ENCODE measurements at regions not wholly inside any gene's neighbourhood (a gene's known extent, or its start where the extent isn't known, plus 50 kb on each side); places are given as distances from the start of the nearest gene placed in this dataset.
"Not testable (repeated sequence)": the region's sequence is repeated elsewhere in the genome, so short reads cannot be mapped to it uniquely, and the experiment has no call there.

DNA sequence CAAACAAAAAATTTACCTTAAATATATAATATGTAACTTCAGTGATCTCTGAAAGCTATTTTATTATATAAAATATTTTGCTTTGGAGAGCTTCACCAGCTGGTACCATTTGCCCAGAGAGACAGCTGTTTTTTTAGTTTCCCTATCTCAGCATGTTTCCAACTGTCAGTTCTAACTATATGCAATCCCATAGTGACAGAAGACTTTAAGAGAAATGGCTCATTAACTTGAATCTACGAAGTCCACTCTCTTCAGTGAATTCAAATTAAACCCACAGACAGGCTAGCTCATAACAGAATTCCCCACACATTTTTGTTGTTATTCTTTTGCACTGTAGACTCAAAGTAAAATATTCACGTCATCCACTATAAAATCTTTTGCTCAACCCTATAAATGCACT lies 251.8 kb upstream of the POU5F2 start:
- H3K27ac ChIP-seq (ENCODE audit: low read length) = no peak overlapping the region

DNA sequence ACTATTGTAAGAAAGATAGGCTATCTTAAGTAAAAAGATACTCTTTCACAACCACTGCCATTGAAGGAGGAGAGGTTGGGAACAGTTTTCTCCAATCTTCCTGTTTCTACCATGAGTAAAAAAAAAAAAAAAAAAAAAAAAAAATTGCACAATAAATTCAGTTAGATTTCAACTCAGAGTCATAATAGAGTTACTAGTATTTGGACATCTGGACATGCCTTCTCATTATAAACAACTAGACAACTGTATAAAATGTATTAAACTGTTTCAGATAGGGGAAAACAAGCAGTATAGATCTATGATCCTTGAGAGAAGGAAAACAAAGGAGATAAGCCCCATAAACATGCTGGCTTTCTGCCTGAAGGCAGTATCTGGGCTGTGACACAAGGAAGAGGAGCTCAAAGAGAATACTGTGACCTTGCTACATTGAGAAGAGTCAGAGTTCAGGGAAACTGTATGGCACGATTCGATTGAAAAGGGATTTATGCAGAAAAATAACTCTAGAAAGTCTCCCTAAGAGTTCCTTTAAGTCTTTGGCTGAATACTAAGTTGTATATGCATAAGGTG lies 249.2 kb upstream of the POU5F2 start:
- no peak overlapping the region for H3K4me3 ChIP-seq (ENCODE audit: low read length in 2 of 2)
- no peak overlapping the region for H3K27ac ChIP-seq (ENCODE audit: low read length)
- H3K9me3 ChIP-seq (ENCODE audit: control insufficient read depth in 2 of 2, low read length in 2 of 2) = no peaks in the 10 kb centered on the region
- no peaks in the 10 kb centered on the region for H3K27me3 ChIP-seq (ENCODE audit: control insufficient read depth in 1 of 2, insufficient read depth in 2 of 2, low read length in 2 of 2)
- no peaks in the 10 kb centered on the region for H3K36me3 ChIP-seq (ENCODE audit: control insufficient read depth in 2 of 2, insufficient read depth in 2 of 2, low read length in 2 of 2)
- H3K4me1 ChIP-seq (ENCODE audit: control insufficient read depth, insufficient read depth, low read length) = no peaks in the 10 kb centered on the region
- H3K9ac ChIP-seq (ENCODE audit: low read length in 2 of 2) = no peak overlapping the region

More for the DNA sequence above, 251.8 kb upstream of the POU5F2 start:
- no peaks in the 10 kb centered on the region for H3K9me3 ChIP-seq (ENCODE audit: control insufficient read depth in 2 of 2, low read length in 2 of 2)
- no peaks in the 10 kb centered on the region for H3K36me3 ChIP-seq (ENCODE audit: control insufficient read depth in 2 of 2, insufficient read depth in 2 of 2, low read length in 2 of 2)
- no peaks in the 10 kb centered on the region for H3K27me3 ChIP-seq (ENCODE audit: control insufficient read depth in 1 of 2, insufficient read depth in 2 of 2, low read length in 2 of 2)
- H3K4me3 ChIP-seq (ENCODE audit: low read length in 2 of 2) = no peak overlapping the region
- no peak overlapping the region for H3K9ac ChIP-seq (ENCODE audit: low read length in 2 of 2)
- H3K4me1 ChIP-seq (ENCODE audit: control insufficient read depth, insufficient read depth, low read length) = no peaks in the 10 kb centered on the region

DNA sequence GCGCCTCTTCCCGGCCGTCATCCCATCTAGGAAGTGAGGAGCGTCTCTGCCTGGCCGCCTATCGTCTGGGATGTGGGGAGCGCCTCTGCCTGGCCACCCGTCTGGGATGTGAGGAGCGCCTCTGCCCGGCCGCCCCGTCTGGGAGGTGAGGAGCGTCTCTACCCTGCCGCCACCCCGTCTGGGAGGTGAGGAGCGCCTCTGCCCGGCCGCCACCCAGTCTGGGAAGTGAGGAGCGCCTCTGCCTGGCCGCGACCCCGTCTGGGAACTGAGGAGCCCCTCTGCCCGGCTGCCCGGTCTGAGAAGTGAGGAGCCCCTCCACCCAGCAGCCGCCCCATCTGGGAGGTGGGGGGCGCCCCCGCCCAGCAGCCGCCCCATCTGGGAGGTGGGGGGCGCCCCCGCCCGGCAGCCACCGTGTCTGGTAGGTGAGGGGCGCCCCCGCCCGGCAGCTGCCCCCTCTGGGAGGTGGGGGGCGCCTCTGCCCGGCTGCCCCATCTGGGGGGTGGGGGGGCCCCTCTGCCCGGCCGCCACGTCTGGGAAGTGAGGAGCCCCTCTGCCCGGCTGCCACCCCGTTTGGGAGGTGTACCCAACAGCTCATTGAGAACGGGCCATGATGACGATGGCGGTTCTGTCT lies 244.7 kb upstream of the POU5F2 start:
- H3K4me3 ChIP-seq (ENCODE audit: low read length in 2 of 2); H3K4me1 ChIP-seq (ENCODE audit: control insufficient read depth, insufficient read depth, low read length); H3K9me3 ChIP-seq (ENCODE audit: control insufficient read depth in 2 of 2, low read length in 2 of 2); H3K36me3 ChIP-seq (ENCODE audit: control insufficient read depth in 2 of 2, insufficient read depth in 2 of 2, low read length in 2 of 2); H3K27me3 ChIP-seq (ENCODE audit: control insufficient read depth in 1 of 2, insufficient read depth in 2 of 2, low read length in 2 of 2); H3K27ac ChIP-seq (ENCODE audit: low read length); H3K9ac ChIP-seq (ENCODE audit: low read length in 2 of 2): not testable (repeated sequence)

DNA sequence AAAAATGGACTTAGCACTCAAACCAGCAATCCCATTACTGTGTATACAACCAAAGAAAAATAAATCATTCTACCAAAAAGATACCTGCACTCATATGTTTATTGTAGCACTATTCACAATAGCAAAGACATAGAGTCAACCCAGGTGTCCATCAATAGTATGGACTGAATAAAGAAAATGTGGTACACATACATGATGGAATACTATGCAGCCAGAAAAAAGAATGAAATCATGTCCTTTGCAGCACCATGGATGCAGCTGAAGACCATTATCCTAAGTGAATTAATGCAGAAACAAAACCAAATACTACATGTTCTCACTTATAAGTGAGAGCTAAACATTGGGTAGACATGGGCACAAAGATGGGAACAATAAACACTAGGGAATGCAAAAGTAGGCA lies 236.8 kb upstream of the POU5F2 start:
- no peaks in the 10 kb centered on the region for H3K36me3 ChIP-seq (ENCODE audit: control insufficient read depth in 2 of 2, insufficient read depth in 2 of 2, low read length in 2 of 2)
- H3K4me3 ChIP-seq (ENCODE audit: low read length in 2 of 2) = no peak overlapping the region
- no peaks in the 10 kb centered on the region for H3K4me1 ChIP-seq (ENCODE audit: control insufficient read depth, insufficient read depth, low read length)
- peaks cover 4 to 7% of the 10 kb centered on the region in 2 donors for H3K9me3 ChIP-seq (ENCODE audit: control insufficient read depth in 2 of 2, low read length in 2 of 2)
- H3K9ac ChIP-seq (ENCODE audit: low read length in 2 of 2) = no peak overlapping the region
- no peaks in the 10 kb centered on the region for H3K27me3 ChIP-seq (ENCODE audit: control insufficient read depth in 1 of 2, insufficient read depth in 2 of 2, low read length in 2 of 2)
- no peak overlapping the region for H3K27ac ChIP-seq (ENCODE audit: low read length)

DNA sequence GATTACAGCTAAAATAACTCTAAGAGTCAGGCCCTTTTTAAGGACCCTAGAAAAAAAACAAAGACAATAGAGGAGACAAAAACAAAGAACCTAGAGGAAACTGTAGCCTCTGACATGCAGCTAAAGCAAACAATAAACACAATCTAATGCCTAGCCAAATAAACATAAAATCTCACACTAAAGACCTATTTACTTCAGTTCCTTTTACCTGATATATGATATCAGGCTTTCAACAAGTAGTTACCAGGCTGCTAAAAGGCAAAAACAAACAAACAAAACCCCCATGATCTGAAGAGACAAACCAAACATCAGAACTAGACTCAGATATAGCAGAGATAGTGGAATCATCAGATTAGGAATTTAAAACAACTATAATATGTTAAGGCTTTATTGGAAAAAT lies 226.5 kb upstream of the POU5F2 start:
- H3K9me3 ChIP-seq (ENCODE audit: control insufficient read depth in 2 of 2, low read length in 2 of 2) = no peaks in the 10 kb centered on the region
- H3K4me1 ChIP-seq (ENCODE audit: control insufficient read depth, insufficient read depth, low read length) = no peaks in the 10 kb centered on the region
- H3K27me3 ChIP-seq (ENCODE audit: control insufficient read depth in 1 of 2, insufficient read depth in 2 of 2, low read length in 2 of 2) = no peaks in the 10 kb centered on the region
- no peak overlapping the region for H3K9ac ChIP-seq (ENCODE audit: low read length in 2 of 2)
- no peak overlapping the region for H3K27ac ChIP-seq (ENCODE audit: low read length)
- H3K4me3 ChIP-seq (ENCODE audit: low read length in 2 of 2) = no peak overlapping the region
- H3K36me3 ChIP-seq (ENCODE audit: control insufficient read depth in 2 of 2, insufficient read depth in 2 of 2, low read length in 2 of 2) = no peaks in the 10 kb centered on the region

DNA sequence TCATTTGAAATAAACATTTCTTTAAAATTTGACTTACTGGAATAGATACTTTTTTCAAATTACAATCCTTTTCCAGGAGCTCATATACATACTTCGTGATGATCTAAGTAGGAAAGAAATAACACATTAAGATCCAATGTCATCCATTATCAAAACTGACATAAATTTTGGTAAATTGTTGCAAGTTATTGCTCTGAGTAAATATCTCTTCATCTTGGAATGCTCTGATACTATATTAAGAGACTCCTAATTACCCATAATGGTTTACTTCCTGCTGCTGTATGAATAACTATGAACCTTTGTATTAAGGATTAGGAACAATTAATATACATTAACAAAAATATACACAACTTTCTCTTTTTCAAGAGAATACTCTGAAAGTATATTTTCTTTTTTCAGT lies 223.0 kb upstream of the POU5F2 start:
- Histone ChIP-seq H3K27ac (ENCODE audit: low read length) (no peak overlapping the region), H3K4me1 (ENCODE audit: control insufficient read depth, insufficient read depth, low read length) (no peaks in the 10 kb centered on the region), H3K36me3 (ENCODE audit: control insufficient read depth in 2 of 2, insufficient read depth in 2 of 2, low read length in 2 of 2) (no peaks in the 10 kb centered on the region), H3K9ac (ENCODE audit: low read length in 2 of 2) (no peak overlapping the region), H3K4me3 (ENCODE audit: low read length in 2 of 2) (no peak overlapping the region), H3K27me3 (ENCODE audit: control insufficient read depth in 1 of 2, insufficient read depth in 2 of 2, low read length in 2 of 2) (no peaks in the 10 kb centered on the region), H3K9me3 (ENCODE audit: control insufficient read depth in 2 of 2, low read length in 2 of 2) (no peaks in the 10 kb centered on the region)

DNA sequence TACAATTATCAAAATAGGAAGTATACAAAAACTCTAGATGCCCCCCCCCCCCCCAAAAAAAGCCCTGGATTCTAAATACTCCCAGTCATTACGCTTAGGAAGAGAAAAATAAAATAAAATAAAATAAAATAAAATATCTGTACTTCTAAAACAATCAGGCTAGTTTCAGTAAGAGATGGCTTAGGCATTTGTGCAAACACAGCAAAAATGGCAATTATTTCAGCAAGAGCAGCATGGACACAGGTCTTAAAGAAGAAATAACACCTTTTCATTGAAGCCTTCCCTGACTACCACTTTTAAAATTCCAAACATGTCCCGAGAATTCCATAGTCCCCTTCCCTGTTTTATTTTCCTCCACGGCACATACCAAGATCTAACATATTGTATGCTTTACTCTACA lies 218.6 kb upstream of the POU5F2 start:
- Histone ChIP-seq H3K9ac (ENCODE audit: low read length in 2 of 2) (no peak overlapping the region), H3K36me3 (ENCODE audit: control insufficient read depth in 2 of 2, insufficient read depth in 2 of 2, low read length in 2 of 2) (peaks cover 0 to 3% of the 10 kb centered on the region in 2 donors), H3K4me3 (ENCODE audit: low read length in 2 of 2) (no peak overlapping the region), H3K27me3 (ENCODE audit: control insufficient read depth in 1 of 2, insufficient read depth in 2 of 2, low read length in 2 of 2) (no peaks in the 10 kb centered on the region), H3K9me3 (ENCODE audit: control insufficient read depth in 2 of 2, low read length in 2 of 2) (no peaks in the 10 kb centered on the region), H3K4me1 (ENCODE audit: control insufficient read depth, insufficient read depth, low read length) (no peaks in the 10 kb centered on the region), H3K27ac (ENCODE audit: low read length) (no peak overlapping the region)

DNA sequence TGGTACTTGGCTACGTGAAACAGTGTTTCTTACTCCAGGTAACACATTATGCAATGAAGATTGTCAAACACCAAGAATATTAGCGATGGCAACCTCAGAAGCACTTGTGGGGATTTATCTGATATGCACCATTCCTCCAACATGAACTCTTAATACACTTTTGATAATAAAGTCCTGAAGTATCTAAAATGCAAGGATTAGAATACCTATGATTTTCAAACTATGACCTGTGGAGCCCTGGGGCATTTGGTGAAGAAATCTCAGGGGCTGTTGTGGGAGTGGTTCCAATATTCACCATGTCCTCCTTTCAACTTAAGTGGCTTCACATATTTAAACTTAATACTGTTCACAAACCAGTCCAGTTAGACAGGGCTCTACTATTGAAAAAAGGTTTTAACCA lies 214.6 kb upstream of the POU5F2 start:
- no peaks in the 10 kb centered on the region for H3K27me3 ChIP-seq (ENCODE audit: control insufficient read depth in 1 of 2, insufficient read depth in 2 of 2, low read length in 2 of 2)
- H3K4me3 ChIP-seq (ENCODE audit: low read length in 2 of 2) = no peak overlapping the region
- H3K4me1 ChIP-seq (ENCODE audit: control insufficient read depth, insufficient read depth, low read length) = no peaks in the 10 kb centered on the region
- H3K9me3 ChIP-seq (ENCODE audit: control insufficient read depth in 2 of 2, low read length in 2 of 2) = no peaks in the 10 kb centered on the region
- no peak overlapping the region for H3K27ac ChIP-seq (ENCODE audit: low read length)
- H3K9ac ChIP-seq (ENCODE audit: low read length in 2 of 2) = no peak overlapping the region
- H3K36me3 ChIP-seq (ENCODE audit: control insufficient read depth in 2 of 2, insufficient read depth in 2 of 2, low read length in 2 of 2) = peaks cover 3 to 7% of the 10 kb centered on the region in 2 donors

DNA sequence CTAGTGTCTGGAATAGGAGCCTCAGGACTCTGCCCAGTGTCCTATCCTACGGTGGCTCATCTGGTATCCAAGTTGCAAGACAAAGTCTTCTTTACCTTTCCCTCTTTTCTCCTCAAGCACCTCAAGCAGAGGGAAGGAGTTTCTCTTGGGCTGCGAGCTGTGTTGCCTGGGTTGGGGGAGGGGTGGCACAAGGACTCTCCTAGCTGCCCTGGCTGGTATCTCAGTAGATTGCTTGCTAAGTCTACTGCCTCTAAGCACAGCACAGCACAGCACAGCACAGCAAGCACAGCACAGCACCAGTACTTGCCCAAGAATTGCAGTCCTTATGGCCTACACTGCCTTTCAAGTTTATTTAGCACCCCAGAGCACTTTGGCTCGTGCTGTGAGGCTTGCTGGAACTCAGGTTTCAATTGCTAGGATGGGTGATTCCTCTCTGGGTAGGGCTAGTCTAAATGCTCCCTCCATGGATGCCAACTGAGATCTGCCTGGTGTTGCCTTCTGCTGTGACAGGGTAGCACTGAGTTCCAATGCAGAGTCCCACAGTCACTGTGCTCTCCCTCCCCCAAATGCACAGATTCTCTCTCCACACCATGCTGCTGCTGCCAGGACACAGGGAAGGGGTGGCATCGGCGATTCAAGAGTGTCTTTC lies 213.1 kb upstream of the POU5F2 start:
- Histone ChIP-seq H3K36me3 (ENCODE audit: control insufficient read depth in 2 of 2, insufficient read depth in 2 of 2, low read length in 2 of 2) (peaks cover 3 to 7% of the 10 kb centered on the region in 2 donors), H3K27ac (ENCODE audit: low read length) (no peak overlapping the region), H3K9me3 (ENCODE audit: control insufficient read depth in 2 of 2, low read length in 2 of 2) (no peaks in the 10 kb centered on the region), H3K4me3 (ENCODE audit: low read length in 2 of 2) (no peak overlapping the region), H3K9ac (ENCODE audit: low read length in 2 of 2) (no peak overlapping the region), H3K27me3 (ENCODE audit: control insufficient read depth in 1 of 2, insufficient read depth in 2 of 2, low read length in 2 of 2) (no peaks in the 10 kb centered on the region), H3K4me1 (ENCODE audit: control insufficient read depth, insufficient read depth, low read length) (no peaks in the 10 kb centered on the region)

DNA sequence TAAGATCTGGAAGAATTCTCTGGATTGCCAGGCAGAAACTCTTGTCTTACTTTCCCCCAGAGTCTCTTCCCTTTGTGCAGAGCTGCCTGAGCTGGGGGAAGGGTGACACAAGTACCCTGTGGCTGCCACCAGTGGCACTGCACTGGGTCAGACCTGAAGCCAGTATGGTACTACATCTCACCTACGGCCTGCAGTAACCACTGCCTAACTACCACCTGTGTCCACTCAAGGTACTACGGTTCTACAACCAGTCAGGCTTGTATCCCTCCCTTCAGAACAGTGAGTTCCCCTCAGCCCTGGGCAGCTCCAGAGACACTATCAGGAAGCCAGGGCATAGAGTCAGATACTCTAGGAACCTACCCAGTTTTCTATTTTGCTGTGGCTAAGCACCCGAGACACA lies 212.0 kb upstream of the POU5F2 start:
- Histone ChIP-seq H3K9ac (ENCODE audit: low read length in 2 of 2) (no peak overlapping the region), H3K27ac (ENCODE audit: low read length) (no peak overlapping the region), H3K4me3 (ENCODE audit: low read length in 2 of 2) (no peak overlapping the region), H3K27me3 (ENCODE audit: control insufficient read depth in 1 of 2, insufficient read depth in 2 of 2, low read length in 2 of 2) (no peaks in the 10 kb centered on the region), H3K9me3 (ENCODE audit: control insufficient read depth in 2 of 2, low read length in 2 of 2) (no peaks in the 10 kb centered on the region), H3K36me3 (ENCODE audit: control insufficient read depth in 2 of 2, insufficient read depth in 2 of 2, low read length in 2 of 2) (peaks cover 3 to 7% of the 10 kb centered on the region in 2 donors), H3K4me1 (ENCODE audit: control insufficient read depth, insufficient read depth, low read length) (no peaks in the 10 kb centered on the region)

DNA sequence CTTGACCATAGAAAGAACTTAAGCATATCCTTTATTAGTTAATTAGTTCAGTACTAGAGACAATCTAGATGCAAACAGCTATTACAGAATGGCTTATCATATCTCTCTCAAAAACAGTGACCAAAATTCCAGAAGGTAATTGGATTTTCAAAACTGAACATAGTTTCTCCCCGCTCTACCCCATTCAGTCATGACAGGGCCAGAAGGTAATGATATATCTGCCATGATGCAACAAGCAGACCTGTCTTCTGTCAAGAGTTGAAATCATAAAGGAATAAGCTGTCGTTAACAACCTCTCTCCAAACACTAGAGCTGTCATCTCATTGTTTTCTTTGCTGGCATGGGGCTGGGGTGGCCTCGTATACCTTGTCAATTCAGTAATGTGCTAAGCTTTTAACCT lies 200.5 kb upstream of the POU5F2 start:
- Histone ChIP-seq H3K27ac (ENCODE audit: low read length) (no peak overlapping the region), H3K9me3 (ENCODE audit: control insufficient read depth in 2 of 2, low read length in 2 of 2) (no peaks in the 10 kb centered on the region), H3K9ac (ENCODE audit: low read length in 2 of 2) (no peak overlapping the region), H3K4me1 (ENCODE audit: control insufficient read depth, insufficient read depth, low read length) (no peaks in the 10 kb centered on the region), H3K4me3 (ENCODE audit: low read length in 2 of 2) (no peak overlapping the region), H3K27me3 (ENCODE audit: control insufficient read depth in 1 of 2, insufficient read depth in 2 of 2, low read length in 2 of 2) (no peaks in the 10 kb centered on the region), H3K36me3 (ENCODE audit: control insufficient read depth in 2 of 2, insufficient read depth in 2 of 2, low read length in 2 of 2) (no peaks in the 10 kb centered on the region)
